ENCODE measurements at regions not wholly inside any gene's neighbourhood (a gene's known extent, or its start where the extent isn't known, plus 50 kb on each side); places are given as distances from the start of the nearest gene placed in this dataset.

DNA sequence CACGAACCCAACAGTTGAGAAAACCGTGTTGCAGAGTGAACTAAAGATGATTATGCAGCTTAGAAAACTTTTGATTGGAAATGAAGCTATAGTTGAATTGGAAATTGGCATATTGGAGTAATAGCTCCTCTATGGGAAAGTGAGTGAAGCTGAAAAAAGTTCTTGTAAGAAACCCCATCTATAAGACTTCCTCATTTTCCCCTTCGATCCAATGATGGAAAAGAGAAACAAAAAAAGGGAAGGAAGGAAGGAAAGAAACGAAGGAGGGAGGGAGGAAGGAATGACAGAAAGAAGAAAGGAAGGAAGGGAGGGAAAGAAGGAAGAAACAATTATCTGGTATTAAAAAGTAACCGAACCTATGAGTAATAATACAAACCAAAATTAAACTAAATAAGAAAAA is 791.8 kb upstream of the NR2F2 start:
- DNase-seq: no peak

DNA sequence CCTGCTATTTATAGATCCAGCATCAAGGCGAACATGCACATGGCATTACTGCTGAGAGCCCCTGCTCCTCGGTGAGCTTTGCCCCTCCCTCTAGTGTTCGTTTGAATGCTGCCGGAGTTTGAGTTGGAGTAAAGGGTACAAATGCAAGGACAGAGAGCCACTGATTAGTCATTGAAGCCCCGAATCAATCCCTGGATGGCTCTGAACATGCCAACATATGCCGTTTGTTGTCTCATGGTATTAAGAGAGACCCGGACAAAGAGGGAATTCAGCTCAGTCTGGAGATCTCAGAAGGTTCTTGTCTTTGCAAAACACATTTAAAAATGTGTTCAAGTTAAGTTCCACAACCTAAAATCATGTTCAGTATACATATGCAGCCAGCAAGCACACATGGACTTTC is 789.2 kb upstream of the NR2F2 start:
- no peak for DNase-seq

DNA sequence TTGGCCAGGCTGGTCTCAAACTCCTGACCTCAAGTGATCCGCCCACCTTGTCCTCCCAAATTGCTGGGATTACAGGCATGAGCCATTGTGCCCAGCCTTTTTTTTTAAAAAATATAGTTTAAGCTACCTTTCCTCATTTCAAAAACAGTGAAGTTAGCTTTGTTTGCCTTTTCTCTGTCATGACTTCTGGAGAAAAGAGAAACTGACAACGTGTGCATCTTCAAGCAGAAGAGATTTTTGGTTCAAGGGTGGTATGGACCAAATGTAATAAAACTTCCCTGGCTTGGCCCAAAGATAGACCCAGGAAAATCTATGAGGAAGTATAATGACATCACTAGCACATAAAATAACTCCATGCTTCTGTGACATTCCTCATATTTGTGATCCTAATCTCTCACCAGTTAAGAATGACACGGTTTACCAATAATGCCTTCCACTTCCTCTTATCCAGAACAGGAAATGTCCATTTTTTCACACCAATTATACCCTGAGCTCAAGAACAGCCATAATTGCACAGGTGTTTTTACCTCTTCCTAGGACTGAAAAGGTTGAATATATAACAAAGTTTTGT is 781.2 kb upstream of the NR2F2 start:
- no peak for DNase-seq

DNA sequence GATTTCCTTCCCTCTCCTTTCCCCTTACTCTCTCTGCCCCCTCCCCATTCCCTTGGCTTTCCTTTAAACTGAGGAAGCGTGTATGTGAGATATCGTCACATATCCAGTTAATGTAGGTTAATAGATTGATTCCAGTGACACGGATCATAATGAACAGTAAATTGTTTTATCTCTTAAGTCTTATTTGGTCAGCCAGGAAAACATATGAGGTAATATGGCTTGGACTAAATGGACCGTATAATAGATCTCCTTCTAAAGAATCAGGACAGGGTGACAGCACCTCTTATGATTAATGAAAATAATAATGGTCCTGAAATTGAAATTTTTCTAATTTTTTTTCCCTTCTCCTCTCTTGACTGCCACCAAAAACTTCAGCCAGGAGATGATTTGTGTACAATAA is 779.8 kb upstream of the NR2F2 start:
- no peak for DNase-seq

DNA sequence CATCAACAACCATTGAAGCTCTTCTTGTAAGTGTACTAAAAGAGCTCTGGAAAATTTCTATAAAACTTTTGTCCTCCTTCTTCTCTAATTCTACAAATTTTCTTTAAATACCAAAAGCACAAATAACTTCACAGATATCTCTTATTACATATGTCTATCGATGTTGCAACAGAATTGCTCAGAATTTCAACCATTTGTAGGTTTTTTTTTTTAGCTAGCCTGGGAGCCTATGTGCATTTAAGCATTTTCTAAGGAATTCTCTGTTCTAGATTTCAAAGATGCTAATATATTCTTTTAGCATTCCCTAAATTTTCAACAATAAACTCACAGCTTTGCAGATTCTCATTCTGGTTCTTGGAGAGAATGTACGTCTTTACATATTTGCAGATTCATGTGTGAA is 774.3 kb upstream of the NR2F2 start:
- no peak for DNase-seq

DNA sequence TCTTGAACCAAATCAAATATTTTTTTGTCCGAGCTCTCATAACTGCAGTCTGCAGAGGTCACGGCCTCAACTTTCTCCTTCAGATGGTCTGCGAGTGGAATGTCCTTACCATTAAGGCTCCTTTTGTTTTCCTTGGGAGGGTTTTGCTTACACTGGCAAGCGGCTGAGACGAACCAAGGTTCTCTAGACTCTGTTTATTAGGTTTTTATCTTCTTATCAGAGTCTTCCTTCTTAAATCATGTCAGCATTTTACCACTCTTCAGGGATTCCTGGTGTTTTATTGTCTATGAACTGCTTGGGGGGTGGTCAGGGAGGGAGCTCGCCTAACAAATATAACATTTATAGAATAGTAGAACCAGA is 773.7 kb upstream of the NR2F2 start:
- DNase-seq: no peak

- peak in 1 of 2 experiments; percentile 1 for DNase-seq
Observed at GRCh38 chr15:95557226-95558046, 773.1 kb upstream of the NR2F2 start.

DNA sequence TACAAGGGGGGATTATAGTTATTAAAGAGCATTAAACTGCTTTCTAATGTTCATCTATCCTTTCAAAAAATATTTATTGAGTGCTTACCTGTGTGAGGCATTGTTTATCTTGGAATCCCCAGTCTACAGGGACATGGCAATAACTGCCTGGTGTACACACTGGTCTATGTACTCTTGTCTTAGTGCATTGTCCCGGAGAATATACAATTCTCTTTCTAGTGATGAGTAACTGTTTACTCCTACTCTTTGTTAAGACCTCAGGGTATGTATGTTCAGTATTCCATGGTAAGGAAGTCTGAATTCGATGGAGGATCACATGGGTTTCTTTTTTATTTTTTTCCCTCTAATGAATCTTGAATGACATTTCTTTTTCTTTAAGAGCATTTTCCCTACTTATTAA is 772.4 kb upstream of the NR2F2 start:
- peak in 1 of 2 experiments; percentile 29 for DNase-seq

- DNase-seq: no peak
Observed at GRCh38 chr15:95558916-95559315, 771.6 kb upstream of the NR2F2 start.

DNA sequence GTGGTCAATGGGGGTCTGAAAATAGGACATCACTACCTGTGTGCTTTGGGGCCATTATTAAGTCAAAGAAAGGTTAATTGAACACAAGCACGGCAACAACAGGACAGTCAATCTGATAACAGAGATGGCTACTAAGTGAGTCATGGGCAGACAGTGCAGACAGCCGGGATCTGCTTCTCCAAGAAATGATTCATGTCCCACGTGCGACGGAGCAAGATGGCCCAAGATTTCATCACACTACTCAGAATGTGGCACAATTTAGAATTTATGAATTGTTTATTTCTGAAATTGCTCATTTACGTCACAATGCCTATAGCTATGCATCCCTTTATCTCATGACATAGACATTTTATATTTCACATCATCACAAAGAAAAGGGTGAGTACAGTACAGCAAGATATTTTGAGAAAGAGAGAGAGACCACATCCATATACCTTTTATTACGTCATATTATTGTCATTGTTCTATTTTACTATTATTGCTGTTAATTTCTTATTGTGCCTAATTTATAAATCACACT is 770.6 kb upstream of the NR2F2 start:
- no peak for DNase-seq

DNA sequence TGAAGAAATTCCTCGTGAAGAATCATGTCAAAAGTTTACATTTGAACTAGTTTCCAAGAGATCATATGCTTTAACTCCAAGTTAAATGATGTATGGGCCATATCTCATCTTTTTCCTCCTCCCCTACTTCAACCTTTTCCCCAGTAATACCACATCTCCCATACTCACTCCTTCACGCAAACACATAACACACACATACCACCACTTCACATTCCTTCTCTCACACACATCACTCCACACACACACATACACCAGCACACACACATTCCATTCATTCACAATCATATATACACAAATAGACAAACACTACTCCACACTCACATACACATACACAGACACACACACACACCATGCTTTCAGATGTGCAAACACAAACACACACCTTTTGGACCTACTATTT is 769.0 kb upstream of the NR2F2 start:
- no peak for DNase-seq

DNA sequence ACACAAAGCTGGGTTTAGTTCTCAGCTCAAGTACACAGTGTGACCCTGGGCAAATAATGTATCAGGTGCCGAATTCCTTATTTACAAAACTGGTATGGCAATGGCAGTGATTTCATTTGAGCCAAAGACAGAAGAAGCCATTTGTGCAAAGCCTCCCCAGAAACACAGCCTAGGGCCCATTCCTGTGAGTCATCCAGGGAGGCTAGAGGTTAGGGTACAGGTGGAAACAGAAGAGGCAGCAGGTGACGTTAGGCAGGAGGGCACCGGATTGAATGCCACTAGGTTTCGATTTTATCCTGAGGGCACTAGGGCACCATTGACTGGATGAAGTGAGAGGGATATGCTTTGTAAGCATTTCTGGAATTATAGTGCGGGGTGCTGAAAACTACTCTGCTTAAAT is 766.9 kb upstream of the NR2F2 start:
- DNase-seq: no peak

GRCh38 chr15:95565016-95565600 is 765.4 kb upstream of the NR2F2 start:
- no peak for DNase-seq

- DNase-seq: peak in 1 of 2 experiments; percentile 19
Observed at GRCh38 chr15:95565690-95566089, 764.8 kb upstream of the NR2F2 start.

DNA sequence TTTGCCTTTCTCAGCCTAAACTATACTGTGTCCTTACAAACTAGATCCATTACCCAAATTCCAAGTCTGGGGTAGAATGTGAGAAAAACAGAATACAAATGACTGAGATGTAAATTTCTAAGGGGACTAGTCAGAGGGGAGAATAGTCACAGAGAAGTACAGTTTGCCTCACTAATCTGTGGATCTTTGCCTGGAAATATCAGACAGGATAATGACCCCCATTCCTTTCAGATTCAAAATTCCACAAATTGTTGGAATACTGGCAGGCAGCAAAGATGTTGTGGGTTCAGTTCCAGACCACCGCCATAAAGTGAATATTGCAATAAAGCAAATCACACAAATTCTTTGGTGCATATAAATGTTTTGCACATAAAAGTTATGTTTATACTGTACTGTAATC is 762.8 kb upstream of the NR2F2 start:
- DNase-seq: no peak

- DNase-seq: no peak
Observed at GRCh38 chr15:95574053-95574452, 756.4 kb upstream of the NR2F2 start.

DNA sequence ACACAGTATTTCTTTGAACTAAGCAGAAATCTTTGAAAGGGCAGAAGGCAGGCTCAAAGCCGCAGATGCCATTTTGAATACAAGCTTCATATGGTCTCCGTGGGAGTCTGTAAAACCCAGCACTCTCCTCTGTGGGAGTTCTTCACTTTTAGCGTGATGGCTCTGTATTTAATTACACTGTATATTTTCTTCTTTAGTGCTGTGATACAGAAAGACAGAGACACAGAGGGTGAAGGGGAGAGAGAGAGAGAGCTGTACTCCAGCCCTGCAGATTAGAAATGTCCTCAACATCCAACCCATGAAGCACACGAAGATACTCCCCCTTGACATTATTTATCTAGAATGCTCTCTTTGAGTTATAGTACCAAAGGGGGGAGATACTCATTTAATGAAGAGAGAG is 752.6 kb upstream of the NR2F2 start:
- DNase-seq: no peak

- no peak for DNase-seq
Observed at GRCh38 chr15:95580121-95580520, 750.4 kb upstream of the NR2F2 start.

GRCh38 chr15:95581595-95581994 is 748.9 kb upstream of the NR2F2 start:
- DNase-seq: no peak

DNA sequence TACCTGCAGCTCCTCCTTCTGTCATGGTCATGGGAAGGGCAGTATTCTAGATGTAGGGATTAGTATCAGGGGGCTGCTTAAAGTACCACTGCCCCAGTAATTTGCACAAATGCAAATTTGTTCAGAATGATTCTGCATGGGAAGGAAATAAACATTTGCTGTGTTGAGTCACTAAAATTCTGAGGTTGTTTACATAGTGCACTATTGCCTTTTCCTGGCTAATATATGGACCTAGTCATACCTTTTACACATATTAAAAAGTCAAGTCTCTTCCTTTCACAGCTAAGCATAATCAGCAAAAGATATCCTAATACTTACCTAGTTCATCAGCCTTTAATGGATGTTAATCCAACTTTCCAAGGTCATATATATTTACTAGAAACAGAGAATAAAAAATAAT is 746.4 kb upstream of the NR2F2 start:
- DNase-seq: no peak

GRCh38 chr15:95588056-95588455 is 742.4 kb upstream of the NR2F2 start:
- DNase-seq: no peak

GRCh38 chr15:95590533-95591044 is 739.9 kb upstream of the NR2F2 start:
- no peak for DNase-seq

DNA sequence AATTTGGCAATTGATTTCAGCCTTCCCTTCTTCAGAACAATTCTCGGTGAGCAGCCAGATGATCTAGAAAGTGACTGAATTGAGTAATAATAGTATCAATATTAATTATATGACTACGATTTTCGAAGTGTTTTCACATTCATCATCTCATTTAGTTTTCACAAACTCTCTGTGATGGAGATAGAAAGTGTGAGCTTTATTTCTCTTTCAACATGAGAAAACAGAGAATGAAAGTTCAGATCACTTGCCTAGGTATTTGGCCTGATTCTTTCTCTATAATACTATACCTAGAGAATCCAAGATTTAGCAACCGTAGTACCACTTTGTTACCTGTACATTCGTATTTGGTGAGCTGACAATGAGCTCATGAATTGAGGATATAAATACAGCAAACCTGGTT is 739.2 kb upstream of the NR2F2 start:
- no peak for DNase-seq

DNA sequence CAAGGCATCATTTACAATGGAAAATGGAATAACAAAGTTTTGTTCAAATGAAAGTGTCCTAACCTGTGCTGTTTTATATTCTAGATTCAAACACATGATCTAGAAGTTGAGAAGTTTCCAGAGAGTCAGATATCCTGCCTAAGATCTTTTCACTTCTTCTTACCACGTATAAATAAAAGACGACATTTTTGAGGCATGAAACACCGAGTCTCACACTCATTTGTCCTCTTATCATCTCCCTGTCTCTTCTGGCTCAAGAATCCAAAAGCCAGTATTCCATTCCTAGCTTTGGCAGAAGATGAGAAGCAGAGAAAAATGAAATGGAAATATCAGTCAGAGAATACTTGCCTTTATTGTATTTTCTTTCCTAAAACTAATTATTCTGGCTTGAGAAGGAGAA is 738.6 kb upstream of the NR2F2 start:
- no peak for DNase-seq
